Activated naive CD8-positive, alpha-beta T cell treated with anti-CD3 and anti-CD28 coated beads, Interleukin-2, amount 10 ng/mL, durations not matched to agents 7 days and 5 days (primary cell): ENCODE measurements at regions not wholly inside any gene's neighbourhood (a gene's known extent, or its start where the extent isn't known, plus 50 kb on each side); places are given as distances from the start of the nearest gene placed in this dataset.

Experiments used
- ATAC-seq: fragments of 150-1000 bp; cut with Tn5 transposase; one replicate; pipeline ENCODE4 v1.10.0; 2021; ENCODE audit warnings: low read depth, moderate library complexity
- POLR2A ChIA-PET: fragments of 350-600 bp; sonication (Branson Sonifier 250); formaldehyde crosslinking; loops from one replicate; lab custom pipeline; 2021; ENCODE audit warnings: antibody characterized with exemption; lab: Charles Lee
- DNase-seq: peaks from one replicate; pipeline ENCODE4 v3.0.0; 2021
- H3K27ac Mint-ChIP-seq: one replicate; pipeline ENCODE4 v1.8.0; 2022; ENCODE audit warnings: mild to moderate bottlenecking, mixed read lengths
- H3K27me3 Mint-ChIP-seq: one replicate; pipeline ENCODE4 v1.8.0; 2022; ENCODE audit warnings: mild to moderate bottlenecking, moderate library complexity, mixed read lengths
- H3K36me3 Mint-ChIP-seq: one replicate; pipeline ENCODE4 v1.8.0; 2021; ENCODE audit warnings: mild to moderate bottlenecking, mixed read lengths
- H3K4me1 Mint-ChIP-seq: one replicate; pipeline ENCODE4 v1.8.0; 2021; ENCODE audit warnings: mixed read lengths
- H3K4me3 Mint-ChIP-seq: one replicate; pipeline ENCODE4 v1.8.0; 2022; ENCODE audit warnings: mild to moderate bottlenecking, moderate library complexity, mixed read lengths
- H3K9me3 Mint-ChIP-seq: one replicate; pipeline ENCODE4 v1.8.0; 2021; ENCODE audit warnings: mixed read lengths

DNA sequence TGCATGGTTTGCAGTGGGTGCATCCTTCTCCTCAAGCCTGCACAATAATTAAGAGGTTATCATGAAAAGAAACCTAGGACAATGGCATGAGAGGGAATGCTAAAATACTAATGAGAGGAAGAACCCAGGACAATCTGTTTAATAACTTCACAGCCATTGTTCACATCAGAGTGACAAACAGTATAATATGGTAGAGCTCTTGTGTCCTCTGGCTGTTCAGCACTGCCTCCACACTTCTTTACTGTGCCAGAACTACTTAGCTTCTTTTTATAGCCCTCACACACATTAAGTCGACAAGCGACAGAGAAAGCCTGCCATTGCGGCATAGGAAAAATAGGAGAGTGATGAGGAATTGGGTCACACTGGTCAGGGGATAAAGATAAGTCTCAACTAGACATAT is 65.0 kb upstream of the MEIS2 start:
- no peak overlapping the region for H3K27ac Mint-ChIP-seq
- ATAC-seq = no peak
- no peaks in the 10 kb centered on the region for H3K9me3 Mint-ChIP-seq
- DNase-seq = no peak
- no peak overlapping the region for H3K4me3 Mint-ChIP-seq
- H3K4me1 Mint-ChIP-seq = no peaks in the 10 kb centered on the region
- POLR2A ChIA-PET = no interaction called here
- H3K36me3 Mint-ChIP-seq = no peaks in the 10 kb centered on the region
- no peaks in the 10 kb centered on the region for H3K27me3 Mint-ChIP-seq

- Mint-ChIP-seq H3K4me3 (no peak overlapping the region), H3K36me3 (no peaks in the 10 kb centered on the region), H3K27me3 (no peaks in the 10 kb centered on the region), H3K4me1 (no peaks in the 10 kb centered on the region), H3K27ac (no peak overlapping the region), H3K9me3 (no peaks in the 10 kb centered on the region)
- ATAC-seq (no peak), DNase-seq (no peak)
- POLR2A ChIA-PET = no interaction called here
Measured at GRCh38 chr15:37166402-37166801, 66.1 kb upstream of the MEIS2 start.

- H3K36me3 Mint-ChIP-seq = no peaks in the 10 kb centered on the region
- ATAC-seq (no peak), DNase-seq (no peak)
- H3K4me1 Mint-ChIP-seq = no peaks in the 10 kb centered on the region
- no peak overlapping the region for H3K27ac Mint-ChIP-seq
- H3K27me3 Mint-ChIP-seq = no peaks in the 10 kb centered on the region
- POLR2A ChIA-PET = no interaction called here
- peaks cover 11% of the 10 kb centered on the region for H3K9me3 Mint-ChIP-seq
- H3K4me3 Mint-ChIP-seq = no peak overlapping the region
Measured at GRCh38 chr15:37181339-37181738, 81.0 kb upstream of the MEIS2 start.

GRCh38 chr15:37199545-37199944 is 99.2 kb upstream of the MEIS2 start:
- DNase-seq = no peak
- H3K4me3 Mint-ChIP-seq = no peak overlapping the region
- POLR2A ChIA-PET = no interaction called here
- H3K4me1 Mint-ChIP-seq = no peaks in the 10 kb centered on the region
- H3K36me3 Mint-ChIP-seq = no peaks in the 10 kb centered on the region
- no peak overlapping the region for H3K27ac Mint-ChIP-seq
- ATAC-seq = no peak
- H3K27me3 Mint-ChIP-seq = no peaks in the 10 kb centered on the region
- no peaks in the 10 kb centered on the region for H3K9me3 Mint-ChIP-seq

GRCh38 chr15:37203050-37203449 is 102.7 kb upstream of the MEIS2 start:
- ATAC-seq = no peak
- Mint-ChIP-seq H3K27me3 (no peaks in the 10 kb centered on the region), H3K9me3 (no peaks in the 10 kb centered on the region), H3K27ac (no peak overlapping the region), H3K4me3 (no peak overlapping the region), H3K36me3 (no peaks in the 10 kb centered on the region), H3K4me1 (no peaks in the 10 kb centered on the region)
- POLR2A ChIA-PET = no interaction called here
- no peak for DNase-seq

- Mint-ChIP-seq H3K27me3 (no peaks in the 10 kb centered on the region), H3K27ac (no peak overlapping the region), H3K4me1 (no peaks in the 10 kb centered on the region), H3K9me3 (no peaks in the 10 kb centered on the region), H3K36me3 (no peaks in the 10 kb centered on the region), H3K4me3 (no peak overlapping the region)
- POLR2A ChIA-PET = no interaction called here
- no peak for DNase-seq
- ATAC-seq = no peak
Measured at GRCh38 chr15:37204692-37205091, 104.3 kb upstream of the MEIS2 start.

GRCh38 chr15:37206690-37207089 is 106.3 kb upstream of the MEIS2 start:
- no peak overlapping the region for H3K4me3 Mint-ChIP-seq
- no peak overlapping the region for H3K27ac Mint-ChIP-seq
- POLR2A ChIA-PET = no interaction called here
- H3K4me1 Mint-ChIP-seq = no peaks in the 10 kb centered on the region
- no peaks in the 10 kb centered on the region for H3K36me3 Mint-ChIP-seq
- no peaks in the 10 kb centered on the region for H3K9me3 Mint-ChIP-seq
- no peaks in the 10 kb centered on the region for H3K27me3 Mint-ChIP-seq
- DNase-seq (no peak), ATAC-seq (no peak)

DNA sequence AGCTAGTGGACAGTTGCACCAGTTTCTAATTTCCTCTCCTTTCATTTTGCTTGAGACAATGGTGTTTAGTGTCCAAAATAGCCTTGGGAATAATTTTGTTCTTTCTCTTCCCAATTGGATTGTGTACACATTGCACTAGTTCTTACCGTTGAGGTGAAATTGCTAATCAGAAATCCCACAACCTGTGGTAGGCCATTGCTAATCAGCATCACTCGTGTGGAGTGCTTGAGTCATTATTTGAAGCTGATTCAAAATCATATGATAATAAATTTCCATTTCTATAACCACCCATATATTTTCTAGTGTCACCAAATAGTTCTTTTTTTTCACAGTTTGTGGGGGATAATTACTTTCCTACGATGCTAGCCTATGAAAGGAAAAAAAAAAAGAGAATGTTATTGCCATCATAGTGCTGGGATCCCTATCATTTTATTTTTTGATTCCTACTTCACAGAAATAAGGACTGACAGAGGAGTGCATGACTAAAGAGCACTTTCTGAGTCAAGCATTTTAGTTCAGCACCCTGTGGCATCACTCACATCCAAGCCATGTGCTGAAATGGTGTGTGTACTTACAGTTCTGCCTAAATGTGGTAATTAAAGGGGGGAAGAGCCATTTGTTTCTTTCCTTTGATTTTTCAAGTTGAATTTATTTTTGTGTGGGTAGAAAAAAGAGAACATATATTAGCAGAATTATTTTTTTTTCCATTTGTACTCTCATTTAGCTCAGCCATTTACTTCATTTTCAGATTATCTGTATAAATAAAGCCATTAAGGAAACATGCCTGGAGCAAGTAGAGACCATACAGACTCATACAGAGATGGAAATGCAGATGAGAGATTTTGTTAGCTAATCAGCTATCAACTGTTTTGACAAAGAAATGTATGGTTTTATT is 108.0 kb upstream of the MEIS2 start:
- no peak for DNase-seq

GRCh38 chr15:37209041-37209363 is 108.7 kb upstream of the MEIS2 start:
- Mint-ChIP-seq H3K4me3 (no peak overlapping the region), H3K36me3 (no peaks in the 10 kb centered on the region), H3K27ac (no peak overlapping the region), H3K4me1 (no peaks in the 10 kb centered on the region), H3K9me3 (peaks cover 1% of the 10 kb centered on the region), H3K27me3 (no peaks in the 10 kb centered on the region)
- DNase-seq (no peak), ATAC-seq (no peak)
- POLR2A ChIA-PET = no interaction called here

More for the DNA sequence above, 108.0 kb upstream of the MEIS2 start:
- H3K4me1 Mint-ChIP-seq = no peaks in the 10 kb centered on the region
- no peak overlapping the region for H3K4me3 Mint-ChIP-seq
- POLR2A ChIA-PET = no interaction called here
- H3K27ac Mint-ChIP-seq = no peak overlapping the region
- H3K27me3 Mint-ChIP-seq = no peaks in the 10 kb centered on the region
- peaks cover 1% of the 10 kb centered on the region for H3K9me3 Mint-ChIP-seq
- ATAC-seq = no peak
- H3K36me3 Mint-ChIP-seq = no peaks in the 10 kb centered on the region

DNA sequence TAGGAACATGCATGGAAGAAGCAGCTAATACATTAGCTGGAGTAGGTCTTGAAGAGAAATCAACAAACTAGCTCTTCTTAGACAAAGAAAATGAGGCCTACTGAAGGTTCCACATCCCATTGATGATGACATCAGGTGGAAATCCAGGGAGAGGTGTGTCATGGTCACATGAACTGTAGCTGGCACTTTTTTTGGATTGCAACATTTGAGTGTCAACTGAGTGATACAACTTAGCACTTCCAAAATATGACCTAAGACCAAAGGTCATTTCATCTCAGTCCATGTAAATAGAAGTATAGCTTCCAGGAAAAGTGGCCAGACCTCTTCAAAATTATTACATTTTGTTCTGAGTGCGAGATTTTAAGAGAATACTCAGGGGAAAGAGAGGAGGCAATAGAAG is 117.2 kb upstream of the MEIS2 start:
- no peaks in the 10 kb centered on the region for H3K36me3 Mint-ChIP-seq
- H3K27ac Mint-ChIP-seq = no peak overlapping the region
- ATAC-seq (no peak), DNase-seq (no peak)
- POLR2A ChIA-PET = no interaction called here
- H3K4me1 Mint-ChIP-seq = no peaks in the 10 kb centered on the region
- no peaks in the 10 kb centered on the region for H3K27me3 Mint-ChIP-seq
- peaks cover 1% of the 10 kb centered on the region for H3K9me3 Mint-ChIP-seq
- H3K4me3 Mint-ChIP-seq = no peak overlapping the region

DNA sequence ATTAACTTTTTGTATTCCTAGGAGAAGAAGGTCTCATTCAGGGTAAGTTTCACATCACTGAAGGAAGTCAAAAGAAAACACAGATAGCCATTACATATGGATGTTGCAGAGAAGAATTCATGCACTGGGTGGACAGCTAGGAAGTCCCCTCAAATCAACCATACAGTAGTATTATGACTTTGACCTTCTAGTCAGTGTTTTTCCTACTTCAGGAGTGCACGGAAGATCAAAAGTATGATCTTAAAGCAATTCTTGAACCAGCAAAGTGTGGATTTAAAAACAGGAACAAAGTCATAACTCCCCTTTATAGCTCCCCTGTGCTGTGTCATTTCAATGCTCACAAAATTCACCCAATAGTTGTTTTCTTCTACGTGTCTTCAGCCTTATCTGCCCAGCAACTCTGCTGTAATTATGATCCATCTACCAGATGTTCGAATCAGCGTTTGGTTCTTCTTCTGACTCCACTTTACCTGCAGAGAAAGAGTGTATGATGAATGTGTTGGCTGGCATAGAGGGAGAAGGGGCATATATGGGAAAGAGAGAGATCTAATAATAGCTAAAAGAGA is 118.1 kb upstream of the MEIS2 start:
- H3K36me3 Mint-ChIP-seq = no peaks in the 10 kb centered on the region
- H3K27me3 Mint-ChIP-seq = no peaks in the 10 kb centered on the region
- no peak overlapping the region for H3K27ac Mint-ChIP-seq
- no peak for DNase-seq
- H3K9me3 Mint-ChIP-seq = no peaks in the 10 kb centered on the region
- no peaks in the 10 kb centered on the region for H3K4me1 Mint-ChIP-seq
- POLR2A ChIA-PET = no interaction called here
- no peak for ATAC-seq
- H3K4me3 Mint-ChIP-seq = no peak overlapping the region

DNA sequence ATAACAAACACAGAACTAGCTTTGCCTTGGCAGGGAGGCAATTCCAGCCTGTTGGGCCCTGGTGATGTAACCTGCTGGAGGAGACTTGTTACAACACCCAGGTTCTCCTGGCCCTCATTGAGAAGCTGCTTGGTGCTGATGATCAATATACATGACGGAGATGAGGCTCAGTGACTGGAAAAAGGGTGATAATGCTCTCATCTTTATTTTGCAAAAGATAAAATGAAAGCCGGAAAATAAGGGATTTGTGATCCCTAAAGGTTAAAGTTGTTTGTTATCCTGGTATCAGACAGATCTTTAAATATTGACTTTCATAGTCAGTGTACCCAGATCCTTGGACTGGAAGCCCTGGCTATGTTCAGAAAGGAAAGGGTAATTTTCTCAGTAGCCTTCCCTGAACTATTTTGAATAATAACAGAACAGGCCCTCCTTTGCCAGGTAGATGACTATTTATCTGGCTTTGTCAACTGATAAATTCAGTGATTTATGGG is 118.9 kb upstream of the MEIS2 start:
- Mint-ChIP-seq H3K4me1 (no peaks in the 10 kb centered on the region), H3K9me3 (no peaks in the 10 kb centered on the region), H3K27me3 (no peaks in the 10 kb centered on the region), H3K36me3 (no peaks in the 10 kb centered on the region), H3K4me3 (no peak overlapping the region), H3K27ac (no peak overlapping the region)
- DNase-seq (no peak), ATAC-seq (no peak)
- POLR2A ChIA-PET = no interaction called here

DNA sequence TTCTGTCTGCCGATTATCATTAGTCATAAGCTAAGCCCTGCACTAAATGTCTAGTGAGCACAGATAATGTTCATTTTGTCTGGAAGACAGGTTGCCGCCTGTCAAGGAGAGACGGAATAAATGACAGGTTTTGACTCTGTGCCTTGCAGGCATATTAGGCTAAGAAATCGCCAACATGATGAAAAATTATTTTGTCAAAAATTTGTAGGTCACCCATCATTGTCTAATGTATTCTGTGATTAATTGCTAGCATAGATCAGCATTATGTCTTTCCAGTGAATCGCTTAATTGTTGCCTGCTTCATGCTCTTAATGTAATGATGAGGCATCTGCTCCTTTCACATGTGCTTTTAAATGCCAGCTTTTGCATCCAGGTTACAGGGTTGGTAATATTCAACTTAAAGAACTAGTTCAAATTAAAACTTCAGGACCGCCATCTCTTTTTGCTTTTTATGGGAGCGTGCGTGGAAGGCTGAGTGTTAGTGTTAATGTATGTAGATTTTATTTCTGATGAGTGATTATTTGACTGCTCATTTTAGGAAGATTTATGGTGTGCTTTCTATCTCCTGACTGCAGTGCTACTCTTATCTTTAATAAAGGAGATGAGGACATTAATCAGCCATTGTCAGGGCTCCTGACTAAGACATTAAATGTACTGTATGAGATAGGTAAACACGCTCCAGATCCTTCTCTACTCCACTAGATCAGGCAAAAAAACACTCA is 120.8 kb upstream of the MEIS2 start:
- Mint-ChIP-seq H3K27me3 (no peaks in the 10 kb centered on the region), H3K9me3 (no peaks in the 10 kb centered on the region), H3K36me3 (no peaks in the 10 kb centered on the region), H3K4me3 (no peak overlapping the region), H3K27ac (no peak overlapping the region), H3K4me1 (no peaks in the 10 kb centered on the region)
- ATAC-seq = no peak
- POLR2A ChIA-PET = no interaction called here
- DNase-seq = no peak

GRCh38 chr15:37221671-37222145 is 121.4 kb upstream of the MEIS2 start:
- Mint-ChIP-seq H3K27me3 (no peaks in the 10 kb centered on the region), H3K36me3 (no peaks in the 10 kb centered on the region), H3K4me3 (no peak overlapping the region), H3K27ac (no peak overlapping the region), H3K9me3 (no peaks in the 10 kb centered on the region), H3K4me1 (no peaks in the 10 kb centered on the region)
- ATAC-seq (no peak), DNase-seq (no peak)
- POLR2A ChIA-PET = no interaction called here
